AG09309 (cell line): ENCODE measurements at regions not wholly inside any gene's neighbourhood (a gene's known extent, or its start where the extent isn't known, plus 50 kb on each side); places are given as distances from the start of the nearest gene placed in this dataset.

Source experiments
- DNase-seq: peaks from one replicate; pipeline ENCODE4 v3.0.0-alpha.2; 2010; ENCODE audit warnings: low read depth
- H3K4me3 ChIP-seq: 2 replicates; pipeline ENCODE4 v1.5.1; 2011; ENCODE audit warnings: mild to moderate bottlenecking, low read depth, low read length, moderate library complexity; ENCODE audit not compliant: control insufficient read depth
- CTCF ChIP-seq: IDR thresholded peaks from 2 replicates; pipeline ENCODE4 v1.5.1; 2011; ENCODE audit warnings: mild to moderate bottlenecking, low read depth, low read length, inconsistent platforms; ENCODE audit not compliant: insufficient read depth, control insufficient read depth; ENCODE audit errors: missing control alignments

- TF ChIP-seq CTCF = no peak
- no peak overlapping the region for H3K4me3 ChIP-seq
- no peak for DNase-seq
Observed at GRCh38 chr9:126147186-126147935, 179.3 kb upstream of the MVB12B start.

- no peak for DNase-seq
- TF ChIP-seq CTCF = no peak
- no peak overlapping the region for H3K4me3 ChIP-seq
Observed at GRCh38 chr9:126147936-126148870, 178.4 kb upstream of the MVB12B start.

- no peak for DNase-seq
- no peak overlapping the region for H3K4me3 ChIP-seq
- no peak for TF ChIP-seq CTCF
Observed at GRCh38 chr9:126148994-126149393, 177.6 kb upstream of the MVB12B start.

- no peak for DNase-seq
- no peak for TF ChIP-seq CTCF
- H3K4me3 ChIP-seq = no peak overlapping the region
Observed at GRCh38 chr9:126149661-126150060, 177.0 kb upstream of the MVB12B start.

- no peak overlapping the region for H3K4me3 ChIP-seq
- TF ChIP-seq CTCF = no peak
- no peak for DNase-seq
Observed at GRCh38 chr9:126150411-126151030, 176.1 kb upstream of the MVB12B start.

GRCh38 chr9:126151031-126151685 lies 175.5 kb upstream of the MVB12B start:
- TF ChIP-seq CTCF = no peak
- no peak overlapping the region for H3K4me3 ChIP-seq
- DNase-seq = no peak
